NCI-H1105 (cell line): ENCODE measurements at regions not wholly inside any gene's neighbourhood (a gene's known extent, or its start where the extent isn't known, plus 50 kb on each side); places are given as distances from the start of the nearest gene placed in this dataset.

Source experiments
- DNase-seq: peaks from one replicate; lab custom pipeline; 2025; lab: John Stamatoyannopoulos, UW

DNA sequence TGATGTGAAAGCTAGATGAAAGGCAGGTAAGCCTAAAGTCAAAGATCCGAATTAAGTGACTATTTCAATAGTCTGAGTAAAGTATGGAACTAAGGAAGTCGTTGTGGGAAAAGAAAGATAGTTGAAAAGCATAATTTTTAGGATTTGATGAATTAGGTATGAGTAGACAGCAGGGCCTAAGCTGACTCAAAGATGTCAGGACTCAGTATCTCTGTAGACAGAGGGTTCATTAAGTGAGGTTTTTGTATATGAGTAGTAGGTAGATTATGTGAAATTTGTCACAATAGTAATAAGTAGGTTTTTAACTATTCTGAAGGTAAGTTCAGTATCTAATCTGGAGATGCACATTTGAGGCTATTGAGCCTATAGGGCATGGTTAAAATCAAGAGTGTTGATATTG, 196.4 kb downstream of the RASSF9 start:
- DNase-seq, result no peak

DNA sequence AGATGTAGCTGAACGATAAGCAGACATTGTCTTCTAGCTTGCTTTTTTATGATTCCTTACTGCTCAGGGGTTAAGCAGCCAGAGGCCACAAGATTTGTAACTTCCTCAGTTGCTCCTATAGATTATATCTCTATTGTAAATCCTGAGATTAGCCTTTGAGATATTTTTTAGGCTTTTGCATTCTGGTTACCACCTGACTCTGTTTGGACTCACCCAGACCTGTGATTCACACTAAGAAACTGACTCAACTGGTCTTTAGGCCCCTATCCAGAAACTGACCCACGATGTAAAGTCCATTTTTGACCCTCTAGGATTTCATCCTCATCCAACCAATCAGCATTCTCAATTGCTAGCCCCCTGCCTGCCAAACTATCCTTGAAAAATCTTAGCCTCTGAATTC, 194.4 kb downstream of the RASSF9 start:
- no peak for DNase-seq

DNA sequence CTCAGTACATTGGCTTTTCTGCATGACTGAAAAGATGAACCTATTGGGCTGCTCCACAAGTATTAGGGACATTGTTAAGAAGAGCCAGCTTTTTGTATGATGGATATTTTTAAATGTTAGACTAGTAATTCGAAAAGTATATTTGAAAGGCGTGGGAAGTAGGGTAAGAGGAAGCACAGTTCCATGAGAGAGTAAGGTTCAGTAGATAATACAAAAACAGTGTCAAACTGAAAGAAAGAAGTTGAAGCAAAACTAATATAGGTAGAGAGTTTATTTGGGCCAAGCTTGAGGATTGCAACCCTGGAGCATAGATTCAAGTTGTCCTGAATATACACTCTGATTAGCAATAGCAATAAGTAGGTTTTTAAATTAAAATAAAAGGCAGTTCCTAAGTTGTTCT, 193.9 kb downstream of the RASSF9 start:
- no peak for DNase-seq

DNA sequence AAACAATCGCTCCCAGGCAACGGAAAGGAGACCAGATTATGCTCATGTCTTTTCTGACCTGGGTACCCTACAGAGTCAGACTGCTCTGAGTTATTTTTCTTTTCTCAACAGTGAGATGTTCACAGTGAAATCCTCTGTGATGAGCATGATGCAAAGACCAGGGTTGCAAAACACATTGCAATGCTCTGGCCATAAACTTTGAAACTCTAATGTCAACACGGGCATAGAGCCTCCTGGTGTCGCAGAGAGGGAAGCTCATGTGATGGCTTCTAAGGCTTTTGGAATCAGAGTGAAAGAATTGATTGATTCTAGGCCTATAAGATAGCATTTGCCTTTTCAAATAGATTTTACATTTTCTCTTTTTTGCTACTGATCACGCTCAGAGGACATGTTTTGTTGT, 193.4 kb downstream of the RASSF9 start:
- no peak for DNase-seq

DNA sequence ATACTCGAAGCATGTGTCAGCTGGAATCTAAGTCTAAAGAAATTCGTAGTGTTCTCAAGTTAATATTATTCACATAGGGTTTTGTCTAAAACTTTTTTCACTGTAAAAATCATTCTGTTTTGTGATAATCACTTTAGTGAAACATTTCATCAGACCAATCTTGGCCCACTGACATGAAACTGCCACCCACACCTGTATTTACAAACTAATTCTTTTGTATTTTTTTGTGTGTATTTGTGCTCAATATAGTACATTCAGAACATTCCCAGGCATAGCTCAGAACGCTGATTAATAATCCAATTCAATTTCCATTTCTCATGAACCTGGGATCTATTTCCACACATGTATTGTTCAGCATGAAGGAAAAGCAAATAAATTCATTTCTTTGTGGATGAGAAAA, 191.7 kb downstream of the RASSF9 start:
- no peak for DNase-seq

- no peak for DNase-seq
Measured at GRCh38 chr12:85653731-85654455, 182.3 kb downstream of the RASSF9 start.

GRCh38 chr12:85654456-85654840, 181.8 kb downstream of the RASSF9 start:
- no peak for DNase-seq

DNA sequence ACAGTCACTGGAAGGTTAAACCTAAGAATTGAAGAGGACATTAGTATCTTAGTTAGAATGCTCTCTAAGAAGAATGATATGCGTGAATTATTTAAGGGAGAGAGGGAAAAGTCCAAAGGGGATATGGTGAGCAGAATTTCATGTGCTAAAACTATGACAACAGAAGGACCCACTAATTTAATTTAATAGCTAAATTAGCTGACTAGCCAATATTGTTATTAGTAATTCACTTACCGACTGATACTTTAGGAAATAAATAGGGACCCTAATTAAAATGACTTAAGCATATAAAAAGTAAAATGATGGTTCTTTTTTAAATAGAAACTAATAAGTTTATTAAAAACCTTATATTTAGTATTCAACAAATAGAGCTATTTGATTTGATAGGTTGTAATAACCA, 179.6 kb downstream of the RASSF9 start:
- DNase-seq, result no peak

GRCh38 chr12:85657251-85657650, 179.0 kb downstream of the RASSF9 start:
- DNase-seq, result no peak

DNA sequence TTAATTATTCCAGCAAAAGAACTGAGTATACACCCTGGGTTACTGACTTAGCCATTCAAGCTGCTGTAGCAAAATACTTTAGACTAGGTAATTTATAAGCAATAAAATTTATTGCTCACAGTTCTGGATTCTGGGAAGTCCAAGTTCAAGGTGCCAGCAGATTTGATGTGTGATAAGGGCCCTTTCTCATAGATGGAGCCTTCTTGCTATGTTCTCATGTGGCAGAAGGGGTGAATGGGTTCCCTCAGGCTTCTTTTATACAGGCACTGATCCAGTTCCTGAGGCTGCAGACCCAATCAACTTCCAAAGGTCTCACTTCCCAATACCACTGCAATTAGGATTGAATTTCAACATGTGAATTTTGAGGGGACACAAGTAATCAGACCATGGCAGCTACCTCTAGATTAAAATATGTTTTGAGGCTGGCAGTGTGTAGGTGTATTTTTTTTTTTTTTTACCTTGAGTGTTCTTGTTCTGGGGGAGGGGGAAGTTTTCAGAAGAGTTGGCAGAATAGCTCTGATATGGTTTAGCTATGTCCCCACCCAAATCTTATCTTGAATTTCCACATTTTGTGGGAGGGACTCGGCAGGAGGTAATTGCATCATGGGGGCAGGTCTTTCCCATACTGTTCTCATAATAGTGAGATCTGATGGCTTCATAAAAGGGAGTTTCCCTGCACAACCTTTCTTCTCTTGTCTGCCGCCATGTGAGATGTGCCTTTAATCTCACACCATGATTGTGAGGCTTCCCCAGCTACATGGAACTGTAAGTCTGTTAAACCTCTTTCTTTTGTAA, 178.2 kb downstream of the RASSF9 start:
- no peak for DNase-seq

- DNase-seq, result no peak
Measured at GRCh38 chr12:85659754-85660530, 176.3 kb downstream of the RASSF9 start.

DNA sequence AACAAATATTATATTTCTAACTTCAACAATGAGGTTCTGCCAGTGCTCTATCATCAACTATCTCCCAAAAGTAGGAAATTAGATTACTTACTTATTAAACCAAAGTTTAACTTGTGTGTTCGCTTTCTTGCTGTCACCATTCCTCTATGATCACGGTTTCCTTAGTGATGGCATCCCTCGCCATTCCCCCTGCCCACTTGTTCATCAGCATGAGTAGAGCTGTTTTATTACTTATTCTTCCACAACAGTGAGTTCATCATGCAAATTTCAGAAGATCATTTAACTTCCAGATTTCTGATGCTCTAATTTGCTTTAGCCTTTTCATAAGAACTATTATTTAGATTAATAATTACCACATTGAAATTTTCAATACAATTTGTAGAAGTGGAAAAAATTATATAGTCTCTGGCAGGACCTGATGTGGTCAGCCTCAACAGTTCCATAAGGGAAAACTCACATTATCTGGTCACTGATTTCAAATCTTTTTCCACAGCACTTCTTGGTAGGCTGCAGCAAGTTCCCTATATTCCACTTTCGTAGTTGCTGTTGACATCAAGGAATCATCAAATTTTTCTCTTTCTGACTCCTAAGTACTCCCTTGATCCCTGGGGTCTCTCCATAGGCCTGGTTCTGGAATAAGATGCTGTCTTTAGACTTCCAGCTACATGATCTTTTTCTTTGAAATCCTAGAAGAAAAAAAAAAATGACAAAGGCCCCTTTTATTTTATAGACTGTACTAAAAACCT, 174.6 kb downstream of the RASSF9 start:
- DNase-seq, result no peak

GRCh38 chr12:85662207-85662602, 174.0 kb downstream of the RASSF9 start:
- no peak for DNase-seq

- DNase-seq, result no peak
Measured at GRCh38 chr12:85663631-85664030, 172.6 kb downstream of the RASSF9 start.

- no peak for DNase-seq
Measured at GRCh38 chr12:85664429-85664828, 171.8 kb downstream of the RASSF9 start.

GRCh38 chr12:85669911-85670310, 166.3 kb downstream of the RASSF9 start:
- DNase-seq, result no peak

GRCh38 chr12:85672436-85672835, 163.8 kb downstream of the RASSF9 start:
- DNase-seq, result no peak

DNA sequence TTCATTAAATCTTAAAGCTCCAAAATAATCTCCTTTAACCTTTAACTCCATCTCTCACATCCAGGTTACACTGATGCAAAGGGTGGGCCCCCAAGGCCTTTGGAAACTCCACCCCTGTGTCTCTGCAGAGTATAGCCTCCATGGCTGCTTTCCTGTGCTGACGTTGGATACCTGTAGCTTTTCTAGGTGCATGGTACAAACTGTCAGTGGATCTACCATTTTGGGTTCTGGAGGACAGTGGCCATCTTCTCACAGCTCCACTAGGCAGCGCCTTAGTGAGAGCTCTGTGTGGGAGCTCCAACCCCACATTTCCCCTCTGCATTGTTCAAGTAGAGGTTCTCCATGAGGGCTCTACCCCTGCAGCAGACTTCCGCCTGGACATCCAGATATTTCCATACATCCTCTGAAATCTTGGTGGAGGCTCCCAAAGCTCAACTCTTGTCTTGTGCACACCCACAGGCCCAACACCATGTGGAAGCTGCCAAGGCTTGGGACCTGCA, 162.2 kb downstream of the RASSF9 start:
- no peak for DNase-seq

DNA sequence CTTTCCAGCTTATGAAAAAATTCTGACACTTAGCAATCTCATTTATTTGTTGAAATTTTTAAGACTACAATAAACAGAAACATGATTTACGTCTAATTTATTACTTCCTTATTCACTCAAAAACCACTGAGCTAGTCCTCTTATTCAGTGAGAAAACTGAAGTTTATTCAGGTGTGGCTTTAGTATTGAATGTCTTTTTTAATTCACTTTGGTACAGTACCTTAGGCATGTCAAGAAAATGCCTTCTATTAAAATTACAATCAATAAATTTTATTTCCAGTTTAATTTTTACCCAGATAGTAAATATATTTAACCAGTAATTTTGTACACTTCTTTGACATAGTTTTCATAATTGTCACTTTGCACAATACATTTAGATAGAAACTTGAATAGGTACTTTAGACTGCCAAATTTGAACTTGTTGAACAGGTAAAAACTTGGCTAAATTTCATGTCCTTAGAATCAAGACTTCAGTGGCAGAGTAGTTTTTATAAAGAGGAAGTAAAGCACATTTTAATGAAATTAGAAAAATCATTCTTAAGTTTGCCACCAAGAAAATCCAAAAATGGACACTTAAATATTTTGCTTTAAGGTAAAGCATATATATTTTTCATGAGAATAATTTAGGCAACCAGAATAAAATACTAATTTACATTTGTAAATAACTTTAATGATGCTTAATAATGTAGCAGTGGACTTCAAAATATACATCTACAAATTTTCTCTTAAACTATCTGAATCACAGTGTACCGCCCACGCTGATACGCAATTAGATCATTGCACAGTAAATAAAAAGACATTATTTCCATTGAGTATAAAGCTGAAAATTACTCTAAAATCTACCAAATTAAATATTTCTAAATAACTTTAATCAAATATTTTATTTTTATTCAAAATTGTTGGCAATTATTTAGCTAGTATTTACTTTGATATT, 159.1 kb downstream of the RASSF9 start:
- DNase-seq, result no peak

DNA sequence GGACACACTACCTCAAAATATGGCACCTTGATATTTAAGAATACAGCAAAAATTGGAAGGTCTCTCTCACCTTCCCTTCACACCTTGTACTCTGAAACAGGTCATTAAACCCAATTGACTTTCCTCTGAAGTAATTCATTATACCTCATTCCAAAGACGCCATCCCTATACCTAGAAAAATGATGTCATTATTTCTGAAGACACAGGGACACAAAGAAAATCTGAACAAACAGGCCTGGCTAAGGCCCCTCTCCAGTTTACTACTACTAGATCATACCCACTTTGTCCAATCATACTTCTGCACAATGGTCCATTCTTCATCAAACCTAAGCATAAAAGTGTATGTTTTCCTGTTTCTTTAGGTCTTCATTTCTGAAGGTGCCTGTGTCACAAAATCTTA, 156.9 kb downstream of the RASSF9 start:
- no peak for DNase-seq

DNA sequence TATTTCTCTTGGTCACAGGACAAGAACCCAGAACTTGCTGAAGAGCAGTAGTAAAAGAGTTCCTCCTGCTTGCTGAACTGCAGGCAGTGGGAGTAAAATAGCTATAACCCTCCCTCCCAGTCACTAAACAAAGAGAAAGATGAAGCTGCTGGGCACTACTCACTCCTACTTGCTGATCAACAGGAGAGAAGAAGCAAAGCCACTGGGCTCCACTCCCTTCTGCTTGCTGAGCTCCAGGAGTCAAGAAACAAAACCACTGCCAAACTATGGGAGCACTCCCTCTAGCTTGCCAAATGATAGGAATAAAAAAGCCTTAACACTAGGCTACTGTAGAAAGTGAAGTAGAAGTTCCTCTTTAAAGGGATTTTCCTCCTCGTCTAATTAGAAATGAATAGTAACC, 155.3 kb downstream of the RASSF9 start:
- DNase-seq, result no peak
